Lower leg skin (tissue), 4 donors: ENCODE measurements at regions not wholly inside any gene's neighbourhood (a gene's known extent, or its start where the extent isn't known, plus 50 kb on each side); places are given as distances from the start of the nearest gene placed in this dataset.

ENCODE experiments used
- DNase-seq, 2 donors: peaks; one replicate each; pipeline ENCODE4 v3.0.0-alpha.2; 2019; ENCODE audit warnings: low spot score in 2 of 2
- H3K4me3 ChIP-seq: fragments of 200-600 bp; sonication (generic); 2 replicates; pipeline ENCODE4 v1.5.1; 2017; ENCODE audit warnings: mild to moderate bottlenecking, low read depth; ENCODE audit not compliant: poor library complexity, severe bottlenecking
- POLR2A ChIP-seq, 2 donors: fragments of 450-650 bp; IDR thresholded peaks; one replicate each; pipeline ENCODE4 v1.6.1; 2016 to 2017; ENCODE audit warnings: antibody characterized with exemption in 2 of 2, mild to moderate bottlenecking in 1 of 2, moderate library complexity in 1 of 2
- WGBS, 2 donors: methylation state at CpG; one replicate each; pipeline ENCODE4 v1.1.5; 2018; 5-methylcytosine and 5-hydroxymethylcytosine counted together
- intact Hi-C: fragments of 100-400 bp; cut with DNase I; formaldehyde crosslinking; loops from one replicate; pipeline ENCODE4 v1.15.0; 2023; ENCODE audit warnings: low total_unique reads
- TF ChIP-seq, protein P1 (sequence below), 3 donors: fragments of 450-650 bp; IDR thresholded peaks; one replicate each; pipeline ENCODE4 v1.5.1; 2016; ENCODE audit warnings: antibody characterized with exemption in 3 of 3, mild to moderate bottlenecking in 3 of 3, moderate library complexity in 2 of 3

DNA sequence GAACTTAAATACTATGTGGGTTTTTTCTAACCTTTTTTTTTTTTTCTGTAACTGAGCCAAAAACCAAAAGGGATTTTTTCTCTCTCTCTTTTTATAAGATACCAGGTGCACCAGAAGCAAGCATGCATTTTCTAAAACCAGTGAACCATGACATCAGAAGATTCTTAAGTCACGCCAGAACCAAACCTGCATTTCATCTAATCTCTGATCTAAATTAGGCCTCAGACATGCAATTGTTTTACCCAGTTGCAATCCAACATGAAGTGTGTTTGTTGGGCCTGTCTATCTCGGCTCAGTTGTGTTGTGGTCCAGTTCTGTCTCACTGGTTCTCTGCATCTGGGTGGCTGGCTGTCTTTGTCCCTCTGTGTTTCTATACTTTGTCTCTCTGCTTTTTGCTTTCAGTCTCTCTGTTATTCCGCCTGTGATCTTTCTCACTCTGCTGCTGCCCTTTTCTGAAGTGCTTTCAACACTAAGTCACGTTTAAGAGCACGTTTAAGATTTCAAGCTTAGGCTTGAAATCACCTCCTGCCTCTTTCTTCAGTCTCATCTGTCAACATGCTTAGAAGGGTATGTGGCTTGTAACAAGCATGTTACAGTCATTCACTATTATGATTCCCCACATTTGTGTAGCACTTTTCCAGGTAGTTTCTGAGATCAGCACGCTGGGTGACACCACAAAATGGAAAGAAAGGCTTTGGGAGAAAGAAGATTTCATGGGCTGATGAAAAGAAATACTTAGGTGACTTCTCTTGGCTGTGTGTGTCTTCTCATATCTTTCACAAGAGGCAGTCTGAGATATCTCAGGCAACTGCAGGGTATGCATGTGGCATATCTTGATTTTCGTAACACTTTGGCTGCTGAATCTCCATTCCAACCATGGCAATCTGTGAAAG, 488.9 kb downstream of the SHISA9 start:
- no peak for DNase-seq
- WGBS, 2 donors, result 53 to 55% methylated on average over 7 of the region's 7 CpGs
- H3K4me3 ChIP-seq, result no peak overlapping the region
- TF ChIP-seq, protein P1, sequence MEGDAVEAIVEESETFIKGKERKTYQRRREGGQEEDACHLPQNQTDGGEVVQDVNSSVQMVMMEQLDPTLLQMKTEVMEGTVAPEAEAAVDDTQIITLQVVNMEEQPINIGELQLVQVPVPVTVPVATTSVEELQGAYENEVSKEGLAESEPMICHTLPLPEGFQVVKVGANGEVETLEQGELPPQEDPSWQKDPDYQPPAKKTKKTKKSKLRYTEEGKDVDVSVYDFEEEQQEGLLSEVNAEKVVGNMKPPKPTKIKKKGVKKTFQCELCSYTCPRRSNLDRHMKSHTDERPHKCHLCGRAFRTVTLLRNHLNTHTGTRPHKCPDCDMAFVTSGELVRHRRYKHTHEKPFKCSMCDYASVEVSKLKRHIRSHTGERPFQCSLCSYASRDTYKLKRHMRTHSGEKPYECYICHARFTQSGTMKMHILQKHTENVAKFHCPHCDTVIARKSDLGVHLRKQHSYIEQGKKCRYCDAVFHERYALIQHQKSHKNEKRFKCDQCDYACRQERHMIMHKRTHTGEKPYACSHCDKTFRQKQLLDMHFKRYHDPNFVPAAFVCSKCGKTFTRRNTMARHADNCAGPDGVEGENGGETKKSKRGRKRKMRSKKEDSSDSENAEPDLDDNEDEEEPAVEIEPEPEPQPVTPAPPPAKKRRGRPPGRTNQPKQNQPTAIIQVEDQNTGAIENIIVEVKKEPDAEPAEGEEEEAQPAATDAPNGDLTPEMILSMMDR (IDR thresholded peaks at IDR 0.05), result no peak
- no peak for TF ChIP-seq POLR2A (IDR thresholded peaks at IDR 0.05)
- intact Hi-C loops, result no loop called here

DNA sequence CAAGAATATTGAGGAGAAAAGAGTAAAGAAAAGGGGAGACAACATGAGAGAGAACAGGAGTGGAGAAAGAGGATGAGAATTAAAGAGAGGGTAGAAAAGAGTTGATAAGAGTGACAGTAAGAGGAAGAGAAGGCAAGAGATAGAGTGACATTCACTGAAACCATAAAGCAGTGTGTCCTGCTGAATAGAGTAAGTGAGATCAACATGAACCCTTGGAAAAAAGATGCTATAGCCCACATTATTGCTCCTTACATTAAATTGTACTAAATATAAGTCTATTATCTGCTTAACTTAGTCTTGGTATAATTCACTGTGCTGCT, 489.5 kb downstream of the SHISA9 start:
- no peak for DNase-seq
- no peak for TF ChIP-seq POLR2A (IDR thresholded peaks at IDR 0.05)
- TF ChIP-seq, protein P1 (IDR thresholded peaks at IDR 0.05), result no peak
- intact Hi-C loops, result no loop called here

DNA sequence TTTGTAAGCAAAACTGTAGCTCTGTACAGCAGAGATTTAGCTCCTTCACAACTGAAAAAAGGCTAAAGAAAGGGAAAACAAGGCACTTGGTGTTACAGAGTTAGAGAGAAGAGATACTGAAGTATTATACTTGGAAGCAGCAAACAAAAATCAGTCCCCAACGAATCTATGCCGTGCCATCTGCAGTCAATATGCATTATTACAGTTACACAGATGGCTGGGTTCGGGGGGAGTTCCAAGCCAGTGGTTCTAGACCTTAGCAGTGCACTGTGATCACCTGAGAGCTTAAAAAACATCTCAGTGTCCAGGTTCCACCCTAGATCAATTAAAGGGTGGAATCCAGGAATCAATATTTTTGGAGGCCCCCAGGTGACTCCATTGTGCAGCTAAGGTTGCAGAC, 489.9 kb downstream of the SHISA9 start:
- intact Hi-C loops, result no loop called here
- no peak for DNase-seq
- TF ChIP-seq POLR2A (IDR thresholded peaks at IDR 0.05), result no peak
- TF ChIP-seq, protein P1 (IDR thresholded peaks at IDR 0.05), result no peak
- 51 to 54% methylated on average over 3 of the region's 3 CpGs for WGBS, 2 donors
- no peak overlapping the region for H3K4me3 ChIP-seq

More for the DNA sequence above, 489.5 kb downstream of the SHISA9 start:
- no peak overlapping the region for H3K4me3 ChIP-seq

DNA sequence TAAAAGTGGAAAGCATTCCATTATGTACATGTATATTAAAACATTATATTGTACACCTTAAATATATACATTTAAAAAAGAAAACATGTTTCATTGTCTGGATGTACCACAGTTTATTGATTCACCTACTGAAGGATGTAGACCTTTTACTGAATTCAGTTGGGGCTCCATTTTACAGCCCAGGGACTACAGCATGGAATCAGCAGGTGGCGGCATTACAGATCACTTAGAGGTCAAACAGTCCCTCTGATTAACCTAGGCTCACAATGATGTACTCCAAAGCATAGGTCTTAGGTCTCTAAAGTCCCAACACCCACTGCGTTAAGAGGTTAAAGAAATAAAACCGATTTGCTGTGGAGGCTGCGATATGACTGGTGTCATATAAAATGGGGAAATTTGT, 490.9 kb downstream of the SHISA9 start:
- no peak for TF ChIP-seq POLR2A (IDR thresholded peaks at IDR 0.05)
- TF ChIP-seq, protein P1 (IDR thresholded peaks at IDR 0.05), result no peak
- intact Hi-C loops, result loop anchor here (1.0 kb wide), 1 partner anchor 30 kb away; no protein-coding TSS in a partner anchor
- DNase-seq, result no peak
- H3K4me3 ChIP-seq, result no peak overlapping the region
- 88 to 92% methylated on average over 4 of the region's 4 CpGs for WGBS, 2 donors

DNA sequence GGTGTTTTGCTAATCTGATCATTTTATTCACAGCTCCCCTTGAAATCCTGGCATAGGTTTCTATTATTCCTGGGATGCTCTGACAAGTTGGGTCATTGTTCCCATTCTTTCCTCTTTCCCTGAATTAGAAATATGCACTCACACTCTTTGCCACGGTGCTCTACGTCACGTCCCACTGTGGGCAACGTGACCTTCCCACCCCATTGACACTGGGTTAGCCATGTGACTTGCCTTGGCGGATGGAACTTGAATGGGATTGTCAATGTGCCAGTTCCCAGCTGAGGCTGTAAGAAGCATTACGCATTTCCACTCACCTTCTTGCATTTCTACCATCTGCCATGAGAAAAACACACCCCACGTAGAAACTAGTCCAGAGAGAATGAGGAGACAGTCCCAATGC, 492.4 kb downstream of the SHISA9 start:
- intact Hi-C loops, result no loop called here
- DNase-seq, result no peak
- TF ChIP-seq, protein P1 (IDR thresholded peaks at IDR 0.05), result no peak
- no peak for TF ChIP-seq POLR2A (IDR thresholded peaks at IDR 0.05)
- WGBS, 2 donors, result 86 to 87% methylated on average over 7 of the region's 7 CpGs
- no peak overlapping the region for H3K4me3 ChIP-seq

DNA sequence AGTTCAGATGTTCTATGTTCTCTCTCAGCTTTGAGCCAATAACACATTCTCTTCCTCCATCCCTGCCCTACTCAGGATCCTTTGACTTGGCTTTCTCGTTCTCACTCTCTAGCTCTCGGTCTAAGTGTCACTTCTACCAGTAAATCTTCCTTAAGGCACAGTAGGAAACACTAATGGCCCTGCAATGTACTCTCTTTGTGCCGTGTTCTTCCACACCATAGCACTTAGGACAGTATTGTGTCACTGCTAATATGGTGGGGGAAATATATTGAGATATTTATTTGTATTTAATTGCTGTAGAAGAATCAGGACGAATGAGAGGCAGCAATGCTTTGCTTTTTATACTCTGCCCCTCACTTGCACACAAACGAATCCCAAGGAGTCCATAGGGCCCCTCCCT, 493.1 kb downstream of the SHISA9 start:
- DNase-seq, result no peak
- no peak overlapping the region for H3K4me3 ChIP-seq
- 50 to 54% methylated on average over 5 of the region's 5 CpGs for WGBS, 2 donors
- TF ChIP-seq POLR2A (IDR thresholded peaks at IDR 0.05), result no peak
- TF ChIP-seq, protein P1 (IDR thresholded peaks at IDR 0.05), result no peak
- intact Hi-C loops, result no loop called here
